Trophoblast cell (in vitro differentiated cells and primary cell): ENCODE measurements at regions not wholly inside any gene's neighbourhood (a gene's known extent, or its start where the extent isn't known, plus 50 kb on each side); places are given as distances from the start of the nearest gene placed in this dataset.
A peak's percentile ranks its signal among the peaks of the same experiment; 100 is the strongest.

ENCODE experiments used
- DNase-seq, 2 donors: peaks; one replicate each; pipeline ENCODE4 v3.0.0-alpha.2; 2016
- H2AFZ ChIP-seq: 2 replicates; pipeline ENCODE4 v1.6.1; 2013; ENCODE audit warnings: low read length, moderate library complexity, mild to moderate bottlenecking; ENCODE audit not compliant: insufficient read depth, poor library complexity
- H2AK5ac ChIP-seq: 2 replicates; pipeline ENCODE4 v1.6.1; 2013; ENCODE audit warnings: mild to moderate bottlenecking, low read length
- H2BK120ac ChIP-seq: 2 replicates; pipeline ENCODE4 v1.6.1; 2013; ENCODE audit warnings: low read length, mild to moderate bottlenecking, moderate library complexity; ENCODE audit not compliant: insufficient read depth, poor library complexity
- H2BK12ac ChIP-seq: 2 replicates; pipeline ENCODE4 v1.6.1; 2013; ENCODE audit warnings: mild to moderate bottlenecking, low read length, moderate library complexity
- H2BK5ac ChIP-seq: 2 replicates; pipeline ENCODE4 v1.6.1; 2013; ENCODE audit warnings: low read length, low read depth, moderate library complexity, mild to moderate bottlenecking; ENCODE audit not compliant: poor library complexity
- H3K14ac ChIP-seq: 2 replicates; pipeline ENCODE4 v1.6.1; 2013; ENCODE audit warnings: mild to moderate bottlenecking, low read length
- H3K18ac ChIP-seq: 2 replicates; pipeline ENCODE4 v1.6.1; 2013; ENCODE audit warnings: mild to moderate bottlenecking, low read length
- H3K23ac ChIP-seq: 2 replicates; pipeline ENCODE4 v1.6.1; 2013; ENCODE audit warnings: low read length
- H3K27ac ChIP-seq: 2 replicates; pipeline ENCODE4 v1.5.1; 2013; ENCODE audit warnings: low read depth, mild to moderate bottlenecking, inconsistent platforms, low read length, moderate library complexity
- H3K27me3 ChIP-seq: 2 replicates; pipeline ENCODE4 v1.6.1; 2013; ENCODE audit warnings: inconsistent platforms, mild to moderate bottlenecking, low read length, moderate library complexity; ENCODE audit not compliant: insufficient read depth
- H3K36me3 ChIP-seq, 2 experiments: 1 replicate in 1 of 2; 2 replicates in 1 of 2; pipeline ENCODE4 v1.6.1; 2013; ENCODE audit warnings: low read length in 2 of 2, mild to moderate bottlenecking in 2 of 2, moderate library complexity in 1 of 2; ENCODE audit not compliant: insufficient read depth in 2 of 2, control insufficient read depth in 1 of 2
- H3K4ac ChIP-seq: 2 replicates; pipeline ENCODE4 v1.6.1; 2013; ENCODE audit warnings: low read depth, mild to moderate bottlenecking, low read length, moderate library complexity
- H3K4me1 ChIP-seq, 2 experiments: 1 replicate in 1 of 2; 2 replicates in 1 of 2; pipeline ENCODE4 v1.6.1; 2013; ENCODE audit warnings: low read length in 2 of 2, mild to moderate bottlenecking in 2 of 2, moderate library complexity in 1 of 2; ENCODE audit not compliant: insufficient read depth in 2 of 2, control insufficient read depth in 1 of 2
- H3K4me2 ChIP-seq: 2 replicates; pipeline ENCODE4 v1.6.1; 2013; ENCODE audit warnings: inconsistent platforms, mild to moderate bottlenecking, low read length, moderate library complexity
- H3K4me3 ChIP-seq: 2 replicates; pipeline ENCODE4 v1.5.1; 2013; ENCODE audit warnings: mild to moderate bottlenecking, low read depth, low read length, inconsistent platforms
- H3K79me1 ChIP-seq: one replicate; pipeline ENCODE4 v1.6.1; 2013; ENCODE audit warnings: low read length
- H3K79me2 ChIP-seq: 2 replicates; pipeline ENCODE4 v1.6.1; 2013; ENCODE audit warnings: low read length, mild to moderate bottlenecking; ENCODE audit not compliant: control insufficient read depth, insufficient read depth, poor library complexity
- H3K9ac ChIP-seq: 2 replicates; pipeline ENCODE4 v1.6.1; 2013; ENCODE audit warnings: mild to moderate bottlenecking, low read length
- H3K9me3 ChIP-seq: 2 replicates; pipeline ENCODE4 v1.6.1; 2013; ENCODE audit warnings: low read depth, mild to moderate bottlenecking, control low read depth, inconsistent platforms, low read length; ENCODE audit not compliant: insufficient read depth
- H4K12ac ChIP-seq: 2 replicates; pipeline ENCODE4 v1.6.1; 2013; ENCODE audit warnings: low read depth, mild to moderate bottlenecking, low read length, moderate library complexity
- H4K8ac ChIP-seq: 2 replicates; pipeline ENCODE4 v1.6.1; 2013; ENCODE audit warnings: low read depth, mild to moderate bottlenecking, low read length, moderate library complexity
- H4K91ac ChIP-seq: one replicate; pipeline ENCODE4 v1.6.1; 2013; ENCODE audit warnings: low read depth, mild to moderate bottlenecking, low read length, moderate library complexity
- WGBS: extraction: QIAGEN DNeasy Blood & Tissue Kit; methylation state at CpG from one replicate; pipeline ENCODE4 v1.1.7; 2013; ENCODE audit warnings: missing lambda C conversion rate; ENCODE audit not compliant: insufficient read length, insufficient coverage; ENCODE audit errors: extremely low coverage; 5-methylcytosine and 5-hydroxymethylcytosine counted together

- no peak overlapping the region for H3K14ac ChIP-seq
- H3K4me3 ChIP-seq: no peak overlapping the region
- no peaks in the 10 kb centered on the region for H3K4me1 ChIP-seq
- WGBS: no CpG with 5 or more reads among the region's 3 CpGs
- H3K4me2 ChIP-seq: no peak overlapping the region
- no peak overlapping the region for H3K4ac ChIP-seq
- H2AK5ac ChIP-seq: no peak overlapping the region
- H3K9me3 ChIP-seq: no peaks in the 10 kb centered on the region
- no peak overlapping the region for H3K27ac ChIP-seq
- no peak overlapping the region for H2BK12ac ChIP-seq
- no peaks in the 10 kb centered on the region for H3K79me2 ChIP-seq
- H3K18ac ChIP-seq: no peak overlapping the region
- no peak overlapping the region for H4K91ac ChIP-seq
- peak overlapping the region; percentile 38 for H3K9ac ChIP-seq
- no peak overlapping the region for H2BK5ac ChIP-seq
- no peak overlapping the region for H4K12ac ChIP-seq
- peak; percentile 37 to 66 for DNase-seq
- no peak overlapping the region for H4K8ac ChIP-seq
- no peaks in the 10 kb centered on the region for H3K79me1 ChIP-seq
- no peak overlapping the region for H2AFZ ChIP-seq
- H3K23ac ChIP-seq: no peak overlapping the region
- H3K36me3 ChIP-seq: no peaks in the 10 kb centered on the region
- H2BK120ac ChIP-seq: no peak overlapping the region
- H3K27me3 ChIP-seq: no peaks in the 10 kb centered on the region
Observed at GRCh38 chr1:36638268-36638667, 155.6 kb upstream of the CSF3R start.

GRCh38 chr1:36636206-36636605 lies 153.5 kb upstream of the CSF3R start:
- H3K4me3 ChIP-seq: no peak overlapping the region
- H3K79me2 ChIP-seq: no peaks in the 10 kb centered on the region

GRCh38 chr1:36635284-36635683 lies 152.6 kb upstream of the CSF3R start:
- no peak for DNase-seq
- Histone ChIP-seq H3K27ac (no peak overlapping the region), H2BK120ac (no peak overlapping the region), H2BK5ac (no peak overlapping the region), H3K36me3 (no peaks in the 10 kb centered on the region), H3K4ac (no peak overlapping the region), H4K8ac (no peak overlapping the region), H4K91ac (no peak overlapping the region), H2BK12ac (no peak overlapping the region), H2AFZ (no peak overlapping the region), H3K79me2 (no peaks in the 10 kb centered on the region), H3K27me3 (no peaks in the 10 kb centered on the region), H3K4me1 (no peaks in the 10 kb centered on the region), H4K12ac (no peak overlapping the region), H3K18ac (no peak overlapping the region), H3K9ac (no peak overlapping the region), H2AK5ac (no peak overlapping the region), H3K9me3 (no peaks in the 10 kb centered on the region), H3K4me2 (no peak overlapping the region), H3K23ac (no peak overlapping the region), H3K4me3 (no peak overlapping the region), H3K79me1 (no peaks in the 10 kb centered on the region), H3K14ac (no peak overlapping the region)
- WGBS: 100% methylated on average over 2 of the region's 5 CpGs

More at GRCh38 chr1:36636206-36636605, 153.5 kb upstream of the CSF3R start:
- Histone ChIP-seq H4K8ac (no peak overlapping the region), H3K18ac (no peak overlapping the region), H3K14ac (no peak overlapping the region), H3K4ac (no peak overlapping the region), H3K36me3 (no peaks in the 10 kb centered on the region), H3K4me1 (no peaks in the 10 kb centered on the region), H3K79me1 (no peaks in the 10 kb centered on the region), H2AK5ac (no peak overlapping the region), H2AFZ (no peak overlapping the region), H4K91ac (no peak overlapping the region), H4K12ac (no peak overlapping the region), H2BK12ac (no peak overlapping the region), H3K23ac (no peak overlapping the region), H3K4me2 (no peak overlapping the region), H2BK5ac (no peak overlapping the region), H3K27ac (no peak overlapping the region), H3K27me3 (no peaks in the 10 kb centered on the region), H2BK120ac (no peak overlapping the region), H3K9ac (no peak overlapping the region), H3K9me3 (no peaks in the 10 kb centered on the region)
- WGBS: no CpG with 5 or more reads among the region's 10 CpGs
- DNase-seq: no peak

- no peaks in the 10 kb centered on the region for H3K9me3 ChIP-seq
- H3K79me1 ChIP-seq: no peaks in the 10 kb centered on the region
- H2AFZ ChIP-seq: no peak overlapping the region
- no peak overlapping the region for H3K4ac ChIP-seq
- H2BK120ac ChIP-seq: no peak overlapping the region
- H3K4me1 ChIP-seq: no peaks in the 10 kb centered on the region
- H3K79me2 ChIP-seq: no peaks in the 10 kb centered on the region
- H2BK5ac ChIP-seq: no peak overlapping the region
- H3K9ac ChIP-seq: no peak overlapping the region
- H2BK12ac ChIP-seq: no peak overlapping the region
- WGBS: 100% methylated on average over 3 of the region's 5 CpGs
- H3K18ac ChIP-seq: no peak overlapping the region
- no peaks in the 10 kb centered on the region for H3K36me3 ChIP-seq
- no peak overlapping the region for H3K4me2 ChIP-seq
- H4K8ac ChIP-seq: no peak overlapping the region
- H4K12ac ChIP-seq: no peak overlapping the region
- no peak overlapping the region for H2AK5ac ChIP-seq
- H3K23ac ChIP-seq: no peak overlapping the region
- no peaks in the 10 kb centered on the region for H3K27me3 ChIP-seq
- H4K91ac ChIP-seq: no peak overlapping the region
- no peak overlapping the region for H3K4me3 ChIP-seq
- H3K14ac ChIP-seq: no peak overlapping the region
- H3K27ac ChIP-seq: no peak overlapping the region
- no peak for DNase-seq
Observed at GRCh38 chr1:36628804-36629203, 146.1 kb upstream of the CSF3R start.
